ENCODE measurements at regions not wholly inside any gene's neighbourhood (a gene's known extent, or its start where the extent isn't known, plus 50 kb on each side); places are given as distances from the start of the nearest gene placed in this dataset.
"Not testable (repeated sequence)": the region's sequence is repeated elsewhere in the genome, so short reads cannot be mapped to it uniquely, and the experiment has no call there.

DNA sequence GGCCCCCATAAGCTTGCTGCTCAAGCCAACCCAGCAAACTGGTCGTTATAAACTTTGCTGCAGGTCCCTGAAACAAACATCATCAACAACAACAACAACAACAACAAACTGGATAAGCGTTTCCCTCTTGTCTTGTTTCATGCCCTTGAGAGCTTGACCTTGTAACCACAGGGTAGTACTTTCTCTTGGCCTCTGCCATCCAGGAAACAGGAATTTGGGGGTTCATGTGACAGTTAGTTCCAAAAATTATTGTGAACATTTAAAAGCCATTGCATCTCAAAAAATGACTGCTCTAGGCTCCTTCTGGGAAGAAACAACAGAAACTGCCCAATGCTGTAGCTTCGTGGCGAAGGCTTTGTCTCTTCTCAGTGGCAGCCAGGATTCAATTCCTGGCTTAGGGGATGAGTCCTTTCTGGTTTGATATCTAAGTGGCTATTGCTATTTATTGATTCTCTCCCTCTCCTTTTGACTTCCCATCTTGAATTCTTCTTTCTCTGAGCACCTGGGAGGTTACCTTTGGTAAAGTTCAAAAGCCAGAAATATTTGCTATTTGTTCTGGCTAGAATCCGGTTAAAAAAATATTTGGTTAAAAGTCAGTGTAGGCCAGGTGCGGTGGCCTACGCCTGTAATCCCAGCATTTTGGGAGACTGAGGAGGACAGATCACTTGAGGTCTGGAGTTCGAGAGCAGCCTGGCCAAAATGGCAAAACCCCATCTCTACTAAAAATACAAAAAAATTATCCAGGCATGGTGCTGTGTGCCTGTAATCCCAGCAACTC lies 52.0 kb upstream of the CPM start:
- DNase-seq = no peak

DNA sequence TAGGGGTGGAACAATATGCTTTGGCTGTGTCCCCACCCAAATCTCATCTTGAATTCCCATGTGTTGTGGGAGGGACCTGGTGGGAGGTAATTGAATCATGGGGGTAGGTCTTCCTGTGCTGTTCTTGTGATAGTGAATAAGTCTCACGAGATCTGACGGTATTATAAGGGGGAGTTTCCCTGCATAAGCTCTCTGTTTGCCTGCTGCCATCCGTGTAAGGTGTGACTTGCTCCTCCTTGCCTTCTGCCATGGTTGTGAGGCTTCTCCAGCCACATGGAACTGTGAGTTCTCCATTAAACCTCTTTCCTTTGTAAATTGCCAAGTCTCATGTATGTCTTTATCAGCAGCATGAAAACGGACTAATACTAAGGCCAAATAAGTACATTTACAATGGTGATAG lies 64.6 kb upstream of the CPM start:
- not testable (repeated sequence) for DNase-seq

DNA sequence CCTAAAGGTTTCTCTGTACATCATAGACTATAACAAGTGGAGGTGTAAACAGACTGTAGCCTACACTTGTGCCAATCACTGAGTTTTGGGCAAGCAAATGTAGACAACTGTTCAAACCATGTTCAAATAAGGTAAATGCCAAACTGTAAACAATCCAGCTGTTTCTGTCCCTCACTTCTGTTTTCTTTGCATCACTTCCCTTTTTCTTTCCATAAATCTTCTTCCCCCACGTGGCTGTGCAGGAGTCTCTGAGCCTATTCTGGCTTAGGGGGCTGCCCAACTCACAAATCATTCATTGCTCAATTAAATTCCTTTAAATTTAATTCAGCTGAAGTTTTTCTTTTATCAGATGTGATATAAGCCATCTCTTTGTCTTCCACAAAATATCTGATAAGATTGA lies 65.1 kb upstream of the CPM start:
- no peak for DNase-seq

DNA sequence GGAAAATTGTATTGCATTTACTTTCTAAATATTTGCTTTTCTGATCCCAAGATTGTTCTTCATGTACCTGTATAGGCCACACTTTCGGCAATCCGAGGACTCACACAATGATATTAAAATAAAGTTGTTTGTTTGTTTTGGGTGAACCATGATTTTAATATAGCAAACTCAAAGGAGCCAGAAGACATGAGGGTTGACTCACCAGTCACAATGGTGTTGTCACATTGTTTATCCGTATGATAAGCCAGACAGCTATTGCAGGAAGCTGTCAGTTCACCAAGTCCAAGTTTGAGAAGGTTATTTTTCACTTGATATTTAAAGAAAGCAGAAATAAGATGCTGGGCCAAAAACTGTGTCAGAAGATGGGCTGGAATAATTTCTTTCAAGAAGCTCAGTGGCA lies 67.1 kb upstream of the CPM start:
- DNase-seq = no peak

DNA sequence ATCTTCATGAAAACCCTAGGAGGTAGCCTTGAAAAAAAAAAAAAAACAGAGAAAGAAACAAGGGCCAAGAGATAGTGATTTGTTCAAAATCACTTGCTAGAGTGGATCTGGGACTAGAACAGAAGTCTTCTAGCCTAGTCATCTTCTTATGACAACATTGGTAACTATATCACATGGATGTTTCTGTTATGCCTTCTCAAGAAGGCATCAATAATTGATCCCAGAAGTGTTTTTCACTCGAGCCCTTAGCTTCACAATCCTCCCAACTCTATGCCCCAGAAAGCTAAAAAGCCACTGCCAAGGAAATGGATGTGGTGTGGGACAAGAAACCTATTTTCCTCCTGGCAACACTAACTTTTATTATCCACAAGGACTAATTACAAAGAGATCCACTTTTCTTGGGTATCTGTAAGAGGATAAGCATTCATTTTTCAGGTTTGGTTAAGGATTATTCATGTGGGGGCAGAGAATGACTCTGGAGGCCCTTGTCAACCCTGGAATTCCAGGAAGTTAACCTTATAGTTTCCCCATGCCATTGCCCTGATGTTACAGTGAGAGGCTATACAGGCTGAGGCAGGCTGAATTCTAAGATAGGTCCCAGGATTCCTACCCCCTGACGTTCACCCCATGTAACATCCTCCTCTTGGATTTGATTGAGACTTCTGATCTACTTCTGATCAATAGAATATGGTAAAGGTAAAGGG lies 67.7 kb upstream of the CPM start:
- no peak for DNase-seq

DNA sequence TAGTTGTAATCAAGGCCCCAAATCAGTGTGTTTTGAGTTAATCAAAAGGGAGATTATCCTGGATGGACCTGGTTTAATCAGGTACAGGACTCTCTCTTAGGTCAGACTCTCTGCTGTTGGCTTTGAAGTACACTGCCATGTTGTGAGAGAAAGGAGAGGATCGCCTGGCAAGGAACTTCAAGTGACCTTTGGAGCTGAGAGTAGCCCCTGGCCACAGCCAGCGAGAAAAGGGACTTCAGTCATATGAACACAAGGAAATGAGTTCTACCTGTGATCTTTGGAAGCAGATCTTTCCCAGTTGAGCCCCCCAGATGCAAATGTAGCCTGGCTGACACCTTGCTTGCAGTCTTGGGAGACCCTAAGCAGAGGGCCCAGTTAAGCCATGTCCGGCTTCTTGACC lies 68.3 kb upstream of the CPM start:
- DNase-seq = no peak

DNA sequence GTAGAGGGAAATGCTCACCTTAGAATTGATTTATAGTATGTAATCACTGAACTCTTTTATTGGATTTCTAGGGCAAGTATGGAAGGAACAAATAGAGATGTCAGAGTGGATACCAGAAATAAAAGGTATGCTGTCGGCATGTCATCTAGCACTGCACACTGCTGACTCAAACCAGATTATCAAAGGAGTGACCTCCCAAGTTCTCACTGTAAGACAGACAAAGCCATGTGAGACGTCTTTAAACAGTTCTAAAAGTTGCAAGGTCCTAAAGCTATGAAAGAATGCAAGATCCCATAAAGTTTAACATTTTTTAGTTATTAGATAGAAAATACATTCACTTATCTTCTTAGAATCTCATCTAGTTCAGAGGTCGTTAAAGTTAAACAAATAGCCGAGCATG lies 70.0 kb upstream of the CPM start:
- no peak for DNase-seq

DNA sequence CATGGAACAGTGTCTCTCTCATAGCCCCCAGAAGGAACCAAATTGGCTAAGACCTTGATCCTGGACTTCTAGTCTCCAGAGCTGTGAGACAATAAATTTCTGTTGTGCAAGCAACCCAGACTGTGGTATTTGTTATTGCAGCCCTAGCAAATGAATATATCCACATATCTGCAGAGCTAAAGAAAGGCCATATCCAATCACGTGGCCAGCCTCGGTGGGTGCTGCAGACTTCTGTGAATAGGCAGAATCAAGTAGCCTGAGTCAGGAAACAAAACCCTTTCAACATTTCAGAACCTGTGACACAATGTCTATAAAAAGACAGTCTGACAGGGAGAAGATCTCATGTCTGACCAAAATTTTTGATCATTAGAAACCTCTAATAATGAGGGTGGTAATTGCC lies 71.0 kb upstream of the CPM start:
- DNase-seq = no peak

DNA sequence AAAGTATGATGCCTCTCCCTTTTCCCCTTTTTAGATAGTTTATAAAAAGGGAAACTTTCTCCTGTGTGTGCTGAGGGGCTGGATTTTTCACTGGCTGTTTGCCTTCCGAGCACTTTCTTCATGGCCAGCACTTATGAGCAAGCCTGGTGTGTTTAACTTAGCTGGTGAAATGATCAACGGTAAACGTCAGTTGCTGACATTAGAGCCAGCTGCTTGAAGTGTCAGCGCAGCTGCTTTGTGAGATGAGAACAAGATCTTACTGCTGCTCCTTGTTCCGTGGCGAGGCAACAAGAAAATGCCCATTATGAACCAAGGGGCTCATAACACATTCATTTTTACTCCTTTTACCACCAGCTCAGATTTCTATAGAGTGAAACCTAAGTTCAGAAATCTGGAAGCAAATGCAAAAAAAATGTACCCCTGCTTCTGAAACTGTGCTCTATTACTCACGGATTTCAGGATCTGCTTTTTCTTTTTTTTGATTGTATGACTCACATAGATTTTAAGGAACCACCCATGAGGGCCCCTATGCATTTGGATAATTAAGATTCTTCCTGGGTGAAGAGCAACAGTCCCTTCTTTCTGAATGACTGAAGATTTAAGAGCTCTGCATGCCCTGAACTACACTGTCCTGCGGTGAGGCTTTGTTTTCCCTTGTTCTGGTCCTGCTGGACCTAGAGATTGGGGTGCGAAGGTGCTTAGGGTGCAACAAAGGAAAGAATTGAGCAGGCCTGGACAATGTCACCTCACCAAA lies 74.3 kb upstream of the CPM start:
- peak in 1 of 58 donors; percentile 7 for DNase-seq

DNA sequence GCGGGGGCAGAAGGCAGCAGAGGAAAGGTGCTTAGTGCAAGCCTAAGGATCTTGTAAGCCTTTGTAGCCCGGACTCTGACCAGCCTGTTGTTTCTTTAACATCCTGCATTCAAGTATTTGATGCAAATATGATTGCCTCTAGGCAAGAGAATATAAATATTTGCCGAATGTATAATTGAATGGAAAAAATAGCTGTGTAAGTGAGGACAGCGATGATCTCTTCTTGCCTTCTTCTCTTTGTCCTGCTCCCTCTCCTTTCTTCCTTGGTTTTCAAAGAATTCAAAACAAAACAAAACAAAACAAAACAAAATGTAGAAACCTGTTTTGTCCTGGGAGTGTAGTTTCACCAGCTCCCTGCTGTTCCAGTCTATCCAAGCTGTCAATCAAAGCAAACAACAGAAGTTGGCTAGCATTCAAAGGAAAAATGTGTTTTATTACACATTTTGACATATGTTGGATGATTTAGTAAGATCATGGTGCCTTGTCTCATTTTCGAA lies 74.9 kb upstream of the CPM start:
- no peak for DNase-seq

DNA sequence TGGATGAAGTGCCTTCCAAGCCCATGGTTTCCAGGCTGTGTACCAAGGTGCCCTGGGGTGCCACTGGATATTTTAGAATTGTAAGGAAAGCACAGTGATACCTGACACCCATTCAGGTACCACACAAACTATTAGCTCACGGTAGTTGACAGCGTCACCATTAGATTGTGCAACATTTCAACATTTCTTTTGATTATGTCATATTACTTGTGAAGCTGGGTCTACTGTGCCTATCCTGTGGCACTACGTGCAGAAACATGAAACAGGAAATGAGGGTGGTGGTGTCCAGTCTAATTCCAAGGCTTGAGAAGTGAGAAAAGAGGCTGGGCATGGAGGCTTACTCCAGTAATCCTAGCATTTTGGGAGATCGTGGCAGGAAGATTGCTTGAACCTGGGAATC lies 75.5 kb upstream of the CPM start:
- no peak for DNase-seq

DNA sequence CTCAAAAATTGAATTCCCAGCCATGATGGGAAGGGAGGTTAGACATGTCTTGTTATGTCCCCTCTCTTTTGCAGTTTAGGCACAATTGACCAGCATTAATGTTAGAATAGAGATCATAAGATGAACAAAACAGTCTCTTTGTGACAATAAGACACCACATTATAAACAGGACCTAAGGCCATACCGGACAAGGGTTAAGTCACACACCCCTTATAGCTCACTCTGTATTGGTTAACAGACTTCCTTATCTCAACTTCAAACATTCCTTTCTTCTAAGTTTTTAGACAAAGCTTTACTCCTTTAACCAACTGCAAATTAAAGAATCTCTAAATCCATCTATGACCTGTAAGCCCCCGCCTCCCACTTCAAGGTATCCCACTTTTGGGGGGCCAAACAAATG lies 81.1 kb upstream of the CPM start:
- no peak for DNase-seq

DNA sequence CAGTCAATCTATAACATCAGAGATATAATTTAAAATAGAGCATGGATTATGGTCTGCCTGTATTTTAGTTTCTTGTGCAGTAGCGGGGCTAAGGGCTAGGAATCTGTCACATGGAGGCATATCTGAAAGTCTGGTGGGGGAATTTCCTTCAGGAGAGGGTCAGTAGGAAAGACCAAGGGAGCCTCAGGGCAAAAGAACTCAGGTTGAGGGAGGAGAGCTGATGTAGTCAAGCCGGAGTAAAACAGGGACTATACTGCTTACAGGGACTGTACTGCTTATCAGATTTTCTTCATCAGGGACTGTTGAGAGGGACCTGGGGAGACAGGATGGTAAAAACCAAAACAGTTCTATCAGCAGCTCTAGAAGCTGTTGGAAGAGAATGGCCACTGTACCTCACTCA lies 82.0 kb upstream of the CPM start:
- no peak for DNase-seq

DNA sequence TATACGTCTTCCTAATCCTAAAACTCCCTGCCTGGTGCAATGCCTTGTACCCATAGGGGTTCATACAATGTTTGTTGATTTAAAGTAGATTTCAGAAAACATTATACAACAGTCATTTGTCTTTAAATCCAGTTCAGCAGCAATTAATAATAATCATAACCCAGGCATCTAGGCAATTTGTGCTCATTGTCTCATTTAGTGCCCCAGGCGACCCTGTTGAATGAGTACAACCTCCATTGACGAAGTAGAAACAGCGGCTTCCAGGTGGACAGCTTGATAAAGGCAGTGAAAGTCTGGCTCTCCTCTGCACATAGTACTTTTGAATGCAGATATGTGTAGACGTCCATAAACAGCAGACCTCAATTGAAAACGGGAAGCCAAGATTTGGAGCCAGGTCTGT lies 82.9 kb upstream of the CPM start:
- no peak for DNase-seq

DNA sequence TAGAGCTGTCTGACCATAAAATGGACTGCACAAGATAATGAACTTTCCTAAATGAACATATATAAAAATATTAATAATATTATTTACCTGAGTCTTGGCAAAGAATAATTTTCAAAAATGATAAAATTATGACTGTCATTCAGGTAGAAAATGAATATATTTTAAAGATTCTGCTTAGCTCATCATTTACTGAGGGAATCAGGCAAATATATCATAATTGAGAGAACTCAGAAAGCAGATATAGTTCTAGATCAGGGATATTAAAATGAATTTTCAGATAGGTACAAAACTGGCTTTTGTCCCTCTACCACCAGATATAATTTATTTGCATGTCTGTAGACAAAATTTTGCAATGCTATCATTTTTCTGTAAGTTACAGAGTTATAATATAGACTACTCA lies 86.1 kb upstream of the CPM start:
- no peak for DNase-seq

DNA sequence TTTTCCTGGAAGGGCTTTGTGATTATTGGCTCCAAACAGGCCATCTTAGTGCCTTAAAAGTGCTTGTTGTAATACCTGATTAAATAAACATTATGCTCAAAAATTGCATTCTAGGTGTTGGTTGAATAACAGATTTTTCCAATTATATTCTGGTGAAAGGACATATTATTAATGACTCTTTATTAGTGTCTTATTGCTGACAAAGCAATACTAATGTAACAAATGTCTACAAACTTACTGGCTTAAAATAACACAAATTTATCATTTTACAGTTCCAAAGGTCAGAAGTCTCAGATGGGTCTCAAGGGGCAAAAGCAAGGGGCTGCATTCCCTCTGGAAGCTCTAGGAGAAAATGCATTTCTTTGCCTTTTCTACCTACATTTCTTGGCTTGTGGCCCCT lies 86.9 kb upstream of the CPM start:
- DNase-seq = no peak

DNA sequence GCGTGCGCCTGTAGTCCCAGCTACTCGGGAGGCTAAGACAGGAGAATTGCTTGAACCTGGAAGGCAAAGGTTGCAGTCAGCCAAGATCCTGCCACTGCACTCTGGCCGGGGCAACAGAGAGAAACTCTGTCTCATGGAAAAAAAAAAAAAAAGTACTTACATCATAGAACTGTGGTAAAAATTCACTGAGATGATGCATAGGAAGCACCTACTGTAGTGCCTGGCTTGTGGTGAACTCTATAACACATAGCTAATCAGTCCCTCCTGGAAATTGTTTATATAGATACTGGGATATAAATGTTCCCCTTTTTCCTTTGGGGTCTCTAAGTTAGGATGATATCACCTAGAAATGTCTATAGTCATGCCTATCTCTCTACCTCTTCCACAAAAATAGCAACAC lies 89.7 kb upstream of the CPM start:
- DNase-seq = no peak

DNA sequence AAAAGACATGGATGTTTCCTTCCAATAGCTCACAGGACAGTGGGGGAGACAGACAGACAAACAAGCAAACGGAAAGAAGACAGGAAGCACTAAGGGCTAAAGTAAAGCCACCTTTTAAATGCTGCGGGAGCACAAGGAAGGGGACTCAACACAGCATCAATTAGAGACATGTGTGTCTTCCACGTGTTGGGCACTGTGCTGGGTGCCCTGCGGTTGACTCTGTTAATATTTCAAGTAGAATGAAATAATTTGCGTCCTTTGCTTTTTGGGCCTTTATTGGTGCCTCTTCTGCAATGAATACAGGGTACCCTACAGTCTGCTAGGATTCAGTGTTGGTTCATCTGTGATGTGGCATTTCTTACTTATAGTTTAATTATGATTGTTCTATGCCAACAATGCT lies 90.9 kb upstream of the CPM start:
- no peak for DNase-seq

DNA sequence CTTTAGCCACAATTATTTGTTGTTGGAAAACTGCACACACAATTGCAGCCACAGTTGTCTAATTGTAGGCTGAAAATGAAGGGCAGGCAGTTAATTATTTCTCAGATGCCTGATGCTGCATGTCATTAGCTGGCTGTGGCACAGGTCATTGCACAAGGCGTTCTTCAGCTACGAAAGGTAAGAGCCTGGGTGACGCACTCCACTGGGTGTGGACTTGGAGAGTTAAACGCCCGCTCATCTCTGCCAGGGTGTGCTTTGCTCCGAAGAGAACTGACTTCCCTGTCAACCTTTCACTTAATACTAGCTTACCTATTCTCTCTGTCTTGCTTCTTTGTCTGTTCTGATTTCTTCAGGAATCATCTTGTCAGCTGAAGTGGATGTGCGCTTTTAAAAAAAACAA lies 91.4 kb upstream of the CPM start:
- peak in 1 of 58 donors; percentile 6 for DNase-seq

DNA sequence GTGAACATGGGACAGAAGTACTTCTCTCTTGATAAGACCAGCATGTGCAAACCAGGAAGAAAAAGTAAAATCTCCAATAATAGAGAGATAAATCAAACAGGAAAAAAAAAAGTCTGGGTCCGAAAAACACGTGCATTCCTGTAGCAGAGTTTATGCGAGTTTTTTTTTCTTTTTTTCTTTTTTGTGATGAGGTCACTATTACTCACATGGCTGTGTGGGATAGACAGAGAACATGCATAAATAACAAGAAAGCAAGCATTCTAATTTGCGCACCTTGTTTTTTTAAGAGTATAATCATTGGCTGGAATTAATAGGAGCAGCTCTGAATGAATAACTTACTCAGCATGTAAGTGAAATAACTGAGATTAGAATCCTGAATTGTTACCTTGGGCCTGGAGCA lies 91.9 kb upstream of the CPM start:
- no peak for DNase-seq

DNA sequence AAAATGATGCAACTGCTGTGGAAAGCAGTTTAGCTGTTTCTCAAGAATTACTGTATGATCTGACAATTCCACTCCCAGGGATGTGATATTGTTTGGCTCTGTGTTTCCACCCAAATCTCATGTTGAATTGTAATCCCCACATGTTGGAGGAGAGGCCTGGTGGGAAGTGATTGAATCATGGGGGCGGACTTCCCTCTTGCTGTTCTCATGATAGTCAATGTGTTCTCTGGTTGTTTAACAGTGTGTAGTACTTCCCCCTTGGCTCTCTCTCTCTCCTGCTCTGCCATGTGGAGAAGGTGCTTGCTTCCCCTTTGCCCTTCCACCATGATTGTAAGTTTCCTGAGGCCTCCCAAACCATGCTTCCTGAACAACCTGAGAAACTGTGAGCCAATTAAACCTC lies 93.4 kb upstream of the CPM start:
- DNase-seq = no peak

DNA sequence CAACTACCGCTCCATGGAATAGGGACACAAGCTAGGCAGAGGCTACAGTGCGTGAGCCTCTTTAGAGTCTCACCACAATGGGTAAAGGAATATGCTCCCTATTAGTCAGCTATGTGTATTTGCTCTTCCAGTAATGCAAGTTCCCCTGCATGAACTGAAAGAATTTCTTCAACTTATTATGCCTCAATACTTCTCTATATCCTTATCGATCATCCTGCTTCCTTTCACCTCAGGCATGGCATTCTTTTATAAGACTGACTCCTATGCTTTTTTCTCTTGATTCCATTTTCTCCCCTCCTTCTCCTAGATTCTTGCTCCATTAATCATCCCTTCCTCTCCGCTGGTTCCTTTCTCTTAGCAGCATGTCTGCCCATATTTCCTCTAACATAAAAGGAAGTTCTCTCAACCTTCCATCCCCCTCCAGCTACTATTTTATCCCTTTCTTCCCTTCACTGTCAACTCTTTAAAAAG lies 94.5 kb upstream of the CPM start:
- DNase-seq = no peak
